Chondrocyte (in vitro differentiated cells): ENCODE measurements at regions not wholly inside any gene's neighbourhood (a gene's known extent, or its start where the extent isn't known, plus 50 kb on each side); places are given as distances from the start of the nearest gene placed in this dataset.

ENCODE experiments used
- DNase-seq: peaks from one replicate; pipeline ENCODE4 v3.0.0; 2021; ENCODE audit warnings: mixed read lengths, low spot score
- H3K27ac Mint-ChIP-seq: one replicate; pipeline ENCODE4 v1.8.0; 2021; ENCODE audit warnings: mild to moderate bottlenecking, moderate library complexity, mixed read lengths; ENCODE audit not compliant: unreplicated experiment
- H3K27me3 Mint-ChIP-seq: 2 replicates; pipeline ENCODE4 v1.8.0; 2021; ENCODE audit warnings: low read depth, mixed read lengths
- H3K36me3 Mint-ChIP-seq: 2 replicates; pipeline ENCODE4 v1.8.0; 2021; ENCODE audit warnings: low read depth, mixed read lengths
- H3K4me1 Mint-ChIP-seq: 2 replicates; pipeline ENCODE4 v1.8.0; 2021; ENCODE audit warnings: low read depth, mild to moderate bottlenecking, mixed read lengths
- H3K4me3 Mint-ChIP-seq: one replicate; pipeline ENCODE4 v1.8.0; 2021; ENCODE audit warnings: mild to moderate bottlenecking, moderate library complexity, mixed read lengths; ENCODE audit not compliant: unreplicated experiment
- H3K9me3 Mint-ChIP-seq: 2 replicates; pipeline ENCODE4 v1.8.0; 2021; ENCODE audit warnings: low read depth, mixed read lengths
- TF ChIP-seq, protein P1 (sequence below): fragments of 200-600 bp; sonication (generic); IDR thresholded peaks from 2 replicates; pipeline ENCODE4 v1.5.0; 2021; ENCODE audit warnings: antibody characterized with exemption, mild to moderate bottlenecking, moderate library complexity

DNA sequence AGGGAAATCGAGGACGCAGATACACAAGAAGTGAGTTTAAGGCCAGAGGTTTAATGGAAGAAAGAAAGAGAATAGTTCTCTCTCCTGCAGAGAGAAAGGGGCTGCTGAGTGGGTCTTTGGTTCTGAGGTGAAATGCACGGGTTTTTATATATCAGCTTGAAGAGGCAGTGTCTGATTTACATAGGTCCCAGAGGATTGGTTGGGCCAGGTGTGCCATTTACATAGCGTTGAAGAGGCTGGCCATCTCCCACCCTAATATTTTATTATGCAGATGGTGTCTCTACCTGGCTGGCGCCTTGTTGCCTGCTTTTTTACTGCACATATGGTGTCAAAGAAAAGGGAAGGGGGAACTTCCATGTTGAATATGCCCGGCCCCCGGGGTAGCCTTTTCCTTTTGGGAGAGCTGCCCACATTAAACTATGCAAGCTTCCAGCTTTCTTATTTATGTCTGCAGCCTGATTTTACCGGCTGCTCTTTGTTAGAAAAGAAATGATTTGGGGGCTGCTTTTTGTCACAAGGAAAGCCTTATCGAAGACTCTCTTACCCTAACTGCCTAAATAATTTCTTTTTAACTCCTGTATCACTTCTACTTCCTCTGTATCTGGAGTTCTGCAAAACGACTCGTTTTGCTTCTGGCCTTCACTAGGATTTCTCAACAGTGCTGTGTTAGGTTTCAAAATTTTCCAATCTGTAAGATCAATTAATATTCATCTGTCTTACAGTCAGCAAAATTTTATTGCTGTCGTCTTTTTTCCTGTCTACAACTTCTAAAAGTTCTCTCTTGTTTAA, 268.5 kb downstream of the B3GLCT start:
- Mint-ChIP-seq H3K9me3 (no peaks in the 10 kb centered on the region), H3K27ac (no peak overlapping the region), H3K4me1 (no peaks in the 10 kb centered on the region), H3K36me3 (no peaks in the 10 kb centered on the region), H3K4me3 (no peak overlapping the region), H3K27me3 (peaks cover 24% of the 10 kb centered on the region)
- DNase-seq, result no peak
- TF ChIP-seq, protein P1, sequence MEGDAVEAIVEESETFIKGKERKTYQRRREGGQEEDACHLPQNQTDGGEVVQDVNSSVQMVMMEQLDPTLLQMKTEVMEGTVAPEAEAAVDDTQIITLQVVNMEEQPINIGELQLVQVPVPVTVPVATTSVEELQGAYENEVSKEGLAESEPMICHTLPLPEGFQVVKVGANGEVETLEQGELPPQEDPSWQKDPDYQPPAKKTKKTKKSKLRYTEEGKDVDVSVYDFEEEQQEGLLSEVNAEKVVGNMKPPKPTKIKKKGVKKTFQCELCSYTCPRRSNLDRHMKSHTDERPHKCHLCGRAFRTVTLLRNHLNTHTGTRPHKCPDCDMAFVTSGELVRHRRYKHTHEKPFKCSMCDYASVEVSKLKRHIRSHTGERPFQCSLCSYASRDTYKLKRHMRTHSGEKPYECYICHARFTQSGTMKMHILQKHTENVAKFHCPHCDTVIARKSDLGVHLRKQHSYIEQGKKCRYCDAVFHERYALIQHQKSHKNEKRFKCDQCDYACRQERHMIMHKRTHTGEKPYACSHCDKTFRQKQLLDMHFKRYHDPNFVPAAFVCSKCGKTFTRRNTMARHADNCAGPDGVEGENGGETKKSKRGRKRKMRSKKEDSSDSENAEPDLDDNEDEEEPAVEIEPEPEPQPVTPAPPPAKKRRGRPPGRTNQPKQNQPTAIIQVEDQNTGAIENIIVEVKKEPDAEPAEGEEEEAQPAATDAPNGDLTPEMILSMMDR, result no peak

DNA sequence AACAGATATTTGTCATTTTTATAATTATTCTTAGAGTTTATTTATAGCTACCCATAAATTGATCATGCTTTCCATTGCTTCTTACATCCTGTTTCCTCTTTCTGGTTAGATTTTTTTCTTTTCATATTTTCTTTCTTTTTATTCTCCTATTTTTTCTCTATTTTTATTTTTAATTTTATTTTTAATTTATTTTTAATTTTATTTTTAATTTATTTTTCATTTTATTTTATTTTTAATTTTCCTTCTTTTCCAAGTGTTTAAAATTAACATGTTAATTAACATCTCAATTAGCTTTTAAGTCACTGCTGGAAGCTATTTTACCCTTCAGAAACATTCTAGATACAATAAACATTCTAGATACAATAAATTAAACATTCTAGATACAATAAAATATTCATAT, 269.6 kb downstream of the B3GLCT start:
- H3K27ac Mint-ChIP-seq, result no peak overlapping the region
- no peaks in the 10 kb centered on the region for H3K36me3 Mint-ChIP-seq
- no peaks in the 10 kb centered on the region for H3K4me1 Mint-ChIP-seq
- no peaks in the 10 kb centered on the region for H3K9me3 Mint-ChIP-seq
- H3K27me3 Mint-ChIP-seq, result peaks cover 21% of the 10 kb centered on the region
- TF ChIP-seq, protein P1, result no peak
- no peak overlapping the region for H3K4me3 Mint-ChIP-seq
- DNase-seq, result no peak

DNA sequence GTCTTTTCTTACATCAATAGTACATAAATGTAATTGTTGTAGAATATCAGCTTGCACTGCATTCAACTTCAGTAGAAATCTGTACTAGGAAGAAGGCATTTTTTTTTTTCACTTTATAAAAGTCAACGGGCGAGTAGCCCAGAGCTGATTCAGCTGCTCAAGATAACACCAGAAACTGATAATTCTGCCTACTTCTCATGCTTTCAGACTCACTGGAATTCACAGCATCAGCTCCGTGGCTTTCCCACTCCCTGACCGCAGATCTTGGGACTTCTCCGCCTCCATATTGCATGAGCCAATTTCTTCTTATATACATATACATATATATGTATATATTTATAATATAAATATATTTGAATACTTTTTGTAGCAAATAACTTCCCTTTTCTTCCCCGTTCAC, 263.1 kb upstream of the RXFP2 start:
- TF ChIP-seq, protein P1, result no peak
- H3K36me3 Mint-ChIP-seq, result no peaks in the 10 kb centered on the region
- H3K9me3 Mint-ChIP-seq, result peaks cover 2% of the 10 kb centered on the region
- peaks cover 22% of the 10 kb centered on the region for H3K4me1 Mint-ChIP-seq
- peak overlapping the region; percentile 6 for H3K27ac Mint-ChIP-seq
- no peak overlapping the region for H3K4me3 Mint-ChIP-seq
- no peaks in the 10 kb centered on the region for H3K27me3 Mint-ChIP-seq
- no peak for DNase-seq

DNA sequence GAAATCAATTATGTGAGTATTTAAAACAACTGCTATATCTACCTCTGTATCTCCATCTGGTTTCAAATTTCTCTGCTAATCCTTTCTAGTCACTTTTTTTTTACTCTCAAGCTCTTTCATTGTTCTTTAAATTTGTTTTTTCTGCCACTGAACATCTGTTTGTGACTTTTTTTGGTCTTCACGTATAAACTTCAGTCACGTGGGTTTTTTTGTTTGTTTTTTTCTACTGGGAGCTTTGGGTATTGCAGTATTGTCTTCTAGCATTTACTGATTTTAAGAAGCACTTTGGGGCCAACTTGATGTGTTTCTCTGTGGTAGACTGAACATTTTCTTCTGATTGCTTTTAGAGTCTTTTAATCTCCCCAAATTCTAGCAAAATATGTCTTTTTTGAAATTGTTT, 262.6 kb upstream of the RXFP2 start:
- H3K27ac Mint-ChIP-seq, result peak overlapping the region; percentile 87
- H3K36me3 Mint-ChIP-seq, result no peaks in the 10 kb centered on the region
- DNase-seq, result no peak
- peaks cover 2% of the 10 kb centered on the region for H3K9me3 Mint-ChIP-seq
- peaks cover 22% of the 10 kb centered on the region for H3K4me1 Mint-ChIP-seq
- H3K4me3 Mint-ChIP-seq, result no peak overlapping the region
- H3K27me3 Mint-ChIP-seq, result no peaks in the 10 kb centered on the region
- TF ChIP-seq, protein P1, result peak; percentile 29

DNA sequence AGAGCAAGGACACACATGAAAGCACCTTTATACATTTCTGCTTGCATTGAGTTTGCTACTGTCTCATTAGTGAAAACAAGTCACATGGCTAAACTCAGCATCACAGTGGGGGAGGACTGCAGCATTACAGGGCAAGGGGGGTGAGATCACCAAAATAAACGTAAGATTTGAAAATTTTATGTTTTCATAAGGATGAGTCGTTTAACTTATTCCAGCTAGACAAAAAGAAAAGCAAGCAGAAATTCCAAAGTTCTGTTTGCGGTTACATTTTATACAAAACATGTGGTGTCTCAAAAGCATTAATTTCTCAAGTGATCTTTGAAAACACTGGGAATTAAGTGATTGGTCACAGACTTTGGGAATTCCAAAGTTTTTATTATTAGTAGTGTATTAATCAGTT, 261.4 kb upstream of the RXFP2 start:
- DNase-seq, result no peak
- H3K4me3 Mint-ChIP-seq, result no peak overlapping the region
- TF ChIP-seq, protein P1, result no peak
- peaks cover 2% of the 10 kb centered on the region for H3K9me3 Mint-ChIP-seq
- H3K36me3 Mint-ChIP-seq, result no peaks in the 10 kb centered on the region
- H3K27me3 Mint-ChIP-seq, result peaks cover under 1% of the 10 kb centered on the region
- peaks cover 26% of the 10 kb centered on the region for H3K4me1 Mint-ChIP-seq
- H3K27ac Mint-ChIP-seq, result peak overlapping the region; percentile 34
